Esophagus muscularis mucosa (tissue), 4 donors: ENCODE measurements at regions not wholly inside any gene's neighbourhood (a gene's known extent, or its start where the extent isn't known, plus 50 kb on each side); places are given as distances from the start of the nearest gene placed in this dataset.

Source experiments
- DNase-seq: peaks from one replicate; pipeline ENCODE4 v3.0.0-alpha.2; 2017; ENCODE audit errors: extremely low spot score
- H3K27ac ChIP-seq, 4 donors: fragments of 200-600 bp; sonication (generic); replicated peaks in 1 of 4; 1 replicate in 3 of 4; 2 replicates in 1 of 4; pipeline ENCODE4 v1.5.1; 2016 to 2019; ENCODE audit warnings: mild to moderate bottlenecking in 1 of 4
- H3K27me3 ChIP-seq, 4 donors: fragments of 200-600 bp; sonication (generic); one replicate each; pipeline versions ENCODE4 v1.5.1 to v1.6.0; 2016 to 2019
- H3K36me3 ChIP-seq, 4 donors: fragments of 200-600 bp; sonication (generic); one replicate each; pipeline ENCODE4 v1.5.1; 2016 to 2019
- H3K4me1 ChIP-seq, 4 donors: fragments of 200-600 bp; sonication (generic); one replicate each; pipeline ENCODE4 v1.5.1; 2016 to 2019
- H3K4me3 ChIP-seq, 4 donors: fragments of 200-600 bp; sonication (generic); 1 replicate in 2 of 4; 2 replicates in 2 of 4; pipeline ENCODE4 v1.5.1; 2016 to 2019; ENCODE audit warnings: mild to moderate bottlenecking in 4 of 4, moderate library complexity in 1 of 4
- H3K9me3 ChIP-seq, 4 donors: fragments of 200-600 bp; sonication (generic); 1 replicate in 3 of 4; 2 replicates in 1 of 4; pipeline ENCODE4 v1.5.1; 2016 to 2019
- CTCF ChIP-seq, 3 experiments: fragments of 200-600 bp in 2 of 3; fragments of 450-650 bp in 1 of 3; sonication (generic) in 2 of 3; IDR thresholded peaks; one replicate each; pipeline ENCODE4 v1.5.1; 2017 to 2019; ENCODE audit warnings: antibody characterized with exemption in 3 of 3, mild to moderate bottlenecking in 2 of 3, moderate library complexity in 1 of 3
- EP300 ChIP-seq: sonication (generic); formaldehyde crosslinking; IDR thresholded peaks from one replicate; pipeline ENCODE4 v1.6.1; 2017; ENCODE audit warnings: antibody characterized with exemption
- POLR2A ChIP-seq: fragments of 450-650 bp; IDR thresholded peaks from one replicate; pipeline ENCODE4 v1.6.1; 2017; ENCODE audit warnings: antibody characterized with exemption, moderate library complexity, mild to moderate bottlenecking, low read depth
- POLR2AphosphoS5 ChIP-seq, 2 donors: sonication (generic); formaldehyde crosslinking; IDR thresholded peaks; one replicate each; pipeline ENCODE4 v1.6.1; 2017; ENCODE audit warnings: antibody characterized with exemption in 2 of 2
- WGBS: methylation state at CpG from one replicate; pipeline ENCODE4 v1.1.5; 2018; 5-methylcytosine and 5-hydroxymethylcytosine counted together
- intact Hi-C: fragments of 100-400 bp; cut with DNase I; formaldehyde crosslinking; loops from one replicate; pipeline ENCODE4 v1.15.1; 2023

GRCh38 chr6:145380186-145380585 is 355.1 kb downstream of the EPM2A start:
- no peaks in the 10 kb centered on the region for H3K36me3 ChIP-seq
- no peaks in the 10 kb centered on the region for H3K27me3 ChIP-seq
- no peaks in the 10 kb centered on the region for H3K9me3 ChIP-seq
- WGBS: 64% methylated on average over 1 of the region's 1 CpG
- H3K4me3 ChIP-seq: no peak overlapping the region
- DNase-seq: no peak
- intact Hi-C loops: no loop called here
- H3K4me1 ChIP-seq: no peaks in the 10 kb centered on the region
- no peak for TF ChIP-seq EP300
- TF ChIP-seq POLR2A: no peak
- TF ChIP-seq POLR2AphosphoS5 (IDR thresholded peaks at IDR 0.05): no peak
- TF ChIP-seq CTCF (IDR thresholded peaks at IDR 0.05): no peak
- no peak overlapping the region for H3K27ac ChIP-seq

GRCh38 chr6:145381941-145382340 is 353.4 kb downstream of the EPM2A start:
- no peaks in the 10 kb centered on the region for H3K36me3 ChIP-seq
- H3K9me3 ChIP-seq: no peaks in the 10 kb centered on the region
- H3K4me3 ChIP-seq: no peak overlapping the region
- H3K27me3 ChIP-seq: no peaks in the 10 kb centered on the region
- WGBS: 72% methylated on average over 3 of the region's 3 CpGs
- DNase-seq: no peak
- TF ChIP-seq POLR2A (no peak), EP300 (no peak), POLR2AphosphoS5 (IDR thresholded peaks at IDR 0.05) (no peak), CTCF (IDR thresholded peaks at IDR 0.05) (no peak)
- no peak overlapping the region for H3K27ac ChIP-seq
- no peaks in the 10 kb centered on the region for H3K4me1 ChIP-seq
- intact Hi-C loops: no loop called here

- intact Hi-C loops: no loop called here
- WGBS: 73% methylated on average over 3 of the region's 3 CpGs
- no peak for DNase-seq
- TF ChIP-seq EP300 (no peak), POLR2A (no peak), POLR2AphosphoS5 (IDR thresholded peaks at IDR 0.05) (no peak), CTCF (IDR thresholded peaks at IDR 0.05) (no peak)
- Histone ChIP-seq H3K4me3 (no peak overlapping the region), H3K4me1 (no peaks in the 10 kb centered on the region), H3K9me3 (no peaks in the 10 kb centered on the region), H3K27ac (no peak overlapping the region), H3K36me3 (no peaks in the 10 kb centered on the region), H3K27me3 (no peaks in the 10 kb centered on the region)
Measured at GRCh38 chr6:145383428-145383827, 351.9 kb downstream of the EPM2A start.

- Histone ChIP-seq H3K36me3 (no peaks in the 10 kb centered on the region), H3K4me1 (no peaks in the 10 kb centered on the region), H3K9me3 (no peaks in the 10 kb centered on the region), H3K4me3 (no peak overlapping the region), H3K27me3 (no peaks in the 10 kb centered on the region), H3K27ac (no peak overlapping the region)
- no peak for TF ChIP-seq POLR2A
- TF ChIP-seq POLR2AphosphoS5 (IDR thresholded peaks at IDR 0.05): no peak
- TF ChIP-seq CTCF (IDR thresholded peaks at IDR 0.05): no peak
- TF ChIP-seq EP300: no peak
- intact Hi-C loops: no loop called here
- no peak for DNase-seq
Measured at GRCh38 chr6:145384503-145384902, 350.8 kb downstream of the EPM2A start.

GRCh38 chr6:145396499-145396898 is 338.8 kb downstream of the EPM2A start:
- WGBS: 94% methylated on average over 1 of the region's 1 CpG
- no peak overlapping the region for H3K27ac ChIP-seq
- no peak overlapping the region for H3K4me3 ChIP-seq
- no peaks in the 10 kb centered on the region for H3K36me3 ChIP-seq
- no peaks in the 10 kb centered on the region for H3K27me3 ChIP-seq
- intact Hi-C loops: no loop called here
- TF ChIP-seq EP300: no peak
- TF ChIP-seq POLR2A: no peak
- TF ChIP-seq POLR2AphosphoS5 (IDR thresholded peaks at IDR 0.05): no peak
- TF ChIP-seq CTCF (IDR thresholded peaks at IDR 0.05): no peak
- DNase-seq: no peak
- no peaks in the 10 kb centered on the region for H3K4me1 ChIP-seq
- no peaks in the 10 kb centered on the region for H3K9me3 ChIP-seq
